ENCODE measurements at regions not wholly inside any gene's neighbourhood (a gene's known extent, or its start where the extent isn't known, plus 50 kb on each side); places are given as distances from the start of the nearest gene placed in this dataset.

DNA sequence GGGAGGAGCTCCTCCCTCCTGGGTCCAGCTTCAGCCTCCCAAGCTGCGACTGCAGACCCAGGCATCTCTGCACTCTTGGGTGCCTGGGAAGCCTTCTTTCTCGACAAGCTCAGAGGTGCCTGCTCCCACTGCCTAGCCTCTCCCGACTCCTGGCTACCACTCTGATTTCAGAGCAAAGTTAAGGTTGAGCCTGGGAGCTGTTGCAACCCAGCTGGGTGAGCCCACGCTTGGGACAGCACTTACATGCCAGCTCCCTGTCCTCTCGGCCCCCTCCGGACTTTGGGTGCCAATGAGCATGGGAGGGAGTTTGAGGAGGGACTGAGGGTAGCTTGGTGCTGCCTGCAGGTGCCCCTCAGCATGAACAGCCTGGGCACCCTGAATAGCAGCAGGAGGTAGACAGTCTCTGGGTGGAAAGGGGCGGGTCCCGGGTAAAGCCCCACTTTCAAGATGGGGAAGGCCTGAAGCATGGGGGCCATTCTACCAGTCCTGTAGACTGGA lies 1383.4 kb upstream of the PCDH20 start:
- no peak for TF ChIP-seq FOXK2 (IDR thresholded peaks at IDR 0.05)
- TF ChIP-seq ARNT (IDR thresholded peaks at IDR 0.05): no peak
- TF ChIP-seq BHLHE40 (IDR thresholded peaks at IDR 0.05; ENCODE audit: borderline replicate concordance): no peak
- TF ChIP-seq SUZ12 (IDR thresholded peaks at IDR 0.05): no peak
- TF ChIP-seq ZNF384 (IDR thresholded peaks at IDR 0.05): no peak

Data from HEK293T (cell line).